Mucosa of descending colon (tissue), 3 donors: ENCODE measurements at regions not wholly inside any gene's neighbourhood (a gene's known extent, or its start where the extent isn't known, plus 50 kb on each side); places are given as distances from the start of the nearest gene placed in this dataset.

Experiments used
- ATAC-seq: fragments of 200-7000 bp; cut with Tn5 transposase; one replicate; pipeline ENCODE4 v1.9.1; 2020; ENCODE audit warnings: mild to moderate bottlenecking, moderate library complexity
- DNase-seq, 3 donors: peaks; one replicate each; pipeline ENCODE4 v3.0.0-alpha.2; 2020
- H3K36me3 ChIP-seq: fragments of 200-600 bp; one replicate; pipeline ENCODE4 v1.8.0; 2021; ENCODE audit warnings: low read depth, mild to moderate bottlenecking
- H3K4me1 ChIP-seq: fragments of 200-600 bp; one replicate; pipeline ENCODE4 v1.8.0; 2021; ENCODE audit warnings: low read depth, mild to moderate bottlenecking
- H3K4me3 ChIP-seq: fragments of 200-600 bp; one replicate; pipeline ENCODE4 v1.8.0; 2021; ENCODE audit warnings: mild to moderate bottlenecking
- H3K9me3 ChIP-seq: fragments of 200-600 bp; one replicate; pipeline ENCODE4 v1.8.0; 2021; ENCODE audit warnings: mild to moderate bottlenecking
- intact Hi-C, 2 donors: fragments of 100-400 bp; cut with DNase I in 1 of 2; cut with micrococcal nuclease in 1 of 2; formaldehyde crosslinking; loops; one replicate each; pipeline versions ENCODE4 v1.11.0 to v1.11.1; 2022; cut with DNase I, micrococcal nuclease
- TF ChIP-seq, protein P1 (sequence below): fragments of 200-600 bp; IDR thresholded peaks from one replicate; pipeline ENCODE4 v1.8.0; 2022; ENCODE audit warnings: antibody characterized with exemption, mild to moderate bottlenecking
- donor health status: DM: no; HTN: no; CAD: no; lungs with moderate emphysema.
- donor health status: DM: no; HTN: no; CAD: no.
- donor health status: DM: no; HTN: yes; CAD: no.

DNA sequence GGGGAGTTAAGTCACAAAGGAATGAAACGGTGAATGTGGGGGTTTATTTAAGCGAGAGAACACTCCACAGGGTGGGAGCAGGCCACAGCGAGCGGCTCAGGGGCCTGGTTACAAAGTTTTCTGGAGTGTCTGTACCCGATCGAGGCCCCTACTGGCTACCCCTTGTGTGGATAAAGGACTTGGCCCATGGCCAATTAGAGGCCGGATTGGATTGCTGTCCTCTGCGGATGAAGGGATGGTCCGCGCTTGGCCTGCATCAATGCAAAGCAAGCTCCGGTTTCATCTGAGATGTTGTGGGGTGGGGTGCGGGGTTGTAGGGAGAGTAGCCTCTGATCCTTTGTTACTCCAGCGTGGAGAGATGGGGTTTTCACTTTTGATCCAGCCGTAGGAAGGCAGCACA, 1574.5 kb upstream of the TENM3 start:
- no peak overlapping the region for H3K4me3 ChIP-seq
- no peak for DNase-seq
- intact Hi-C loops: no loop called here

DNA sequence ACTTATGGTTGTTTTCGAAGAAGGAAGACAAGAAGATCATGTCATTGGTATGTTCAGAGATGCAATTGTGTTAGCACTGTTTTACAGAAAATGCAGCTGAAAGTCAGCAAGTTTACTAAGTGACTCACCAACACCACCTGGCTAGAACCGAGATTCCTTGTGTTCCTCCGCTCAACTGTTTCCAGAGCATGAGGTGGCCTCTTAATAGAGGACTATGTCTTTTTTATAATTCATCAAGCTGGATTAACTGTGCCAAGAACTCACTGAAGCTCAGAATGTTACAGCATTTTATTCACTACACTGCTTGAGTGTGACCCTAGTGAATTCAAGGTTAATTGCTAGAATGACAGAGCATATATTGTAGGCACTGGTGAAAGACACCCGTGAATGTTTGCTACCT, 1573.5 kb upstream of the TENM3 start:
- Histone ChIP-seq H3K9me3 (no peaks in the 10 kb centered on the region), H3K4me3 (no peak overlapping the region), H3K4me1 (no peaks in the 10 kb centered on the region), H3K36me3 (no peaks in the 10 kb centered on the region)
- TF ChIP-seq, protein P1, sequence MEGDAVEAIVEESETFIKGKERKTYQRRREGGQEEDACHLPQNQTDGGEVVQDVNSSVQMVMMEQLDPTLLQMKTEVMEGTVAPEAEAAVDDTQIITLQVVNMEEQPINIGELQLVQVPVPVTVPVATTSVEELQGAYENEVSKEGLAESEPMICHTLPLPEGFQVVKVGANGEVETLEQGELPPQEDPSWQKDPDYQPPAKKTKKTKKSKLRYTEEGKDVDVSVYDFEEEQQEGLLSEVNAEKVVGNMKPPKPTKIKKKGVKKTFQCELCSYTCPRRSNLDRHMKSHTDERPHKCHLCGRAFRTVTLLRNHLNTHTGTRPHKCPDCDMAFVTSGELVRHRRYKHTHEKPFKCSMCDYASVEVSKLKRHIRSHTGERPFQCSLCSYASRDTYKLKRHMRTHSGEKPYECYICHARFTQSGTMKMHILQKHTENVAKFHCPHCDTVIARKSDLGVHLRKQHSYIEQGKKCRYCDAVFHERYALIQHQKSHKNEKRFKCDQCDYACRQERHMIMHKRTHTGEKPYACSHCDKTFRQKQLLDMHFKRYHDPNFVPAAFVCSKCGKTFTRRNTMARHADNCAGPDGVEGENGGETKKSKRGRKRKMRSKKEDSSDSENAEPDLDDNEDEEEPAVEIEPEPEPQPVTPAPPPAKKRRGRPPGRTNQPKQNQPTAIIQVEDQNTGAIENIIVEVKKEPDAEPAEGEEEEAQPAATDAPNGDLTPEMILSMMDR: no peak
- ATAC-seq: no peak
- DNase-seq: no peak
- intact Hi-C loops: no loop called here

More for the DNA sequence above, 1574.5 kb upstream of the TENM3 start:
- TF ChIP-seq, protein P1: no peak
- Histone ChIP-seq H3K36me3 (no peaks in the 10 kb centered on the region), H3K4me1 (no peaks in the 10 kb centered on the region), H3K9me3 (no peaks in the 10 kb centered on the region)
- ATAC-seq: no peak

DNA sequence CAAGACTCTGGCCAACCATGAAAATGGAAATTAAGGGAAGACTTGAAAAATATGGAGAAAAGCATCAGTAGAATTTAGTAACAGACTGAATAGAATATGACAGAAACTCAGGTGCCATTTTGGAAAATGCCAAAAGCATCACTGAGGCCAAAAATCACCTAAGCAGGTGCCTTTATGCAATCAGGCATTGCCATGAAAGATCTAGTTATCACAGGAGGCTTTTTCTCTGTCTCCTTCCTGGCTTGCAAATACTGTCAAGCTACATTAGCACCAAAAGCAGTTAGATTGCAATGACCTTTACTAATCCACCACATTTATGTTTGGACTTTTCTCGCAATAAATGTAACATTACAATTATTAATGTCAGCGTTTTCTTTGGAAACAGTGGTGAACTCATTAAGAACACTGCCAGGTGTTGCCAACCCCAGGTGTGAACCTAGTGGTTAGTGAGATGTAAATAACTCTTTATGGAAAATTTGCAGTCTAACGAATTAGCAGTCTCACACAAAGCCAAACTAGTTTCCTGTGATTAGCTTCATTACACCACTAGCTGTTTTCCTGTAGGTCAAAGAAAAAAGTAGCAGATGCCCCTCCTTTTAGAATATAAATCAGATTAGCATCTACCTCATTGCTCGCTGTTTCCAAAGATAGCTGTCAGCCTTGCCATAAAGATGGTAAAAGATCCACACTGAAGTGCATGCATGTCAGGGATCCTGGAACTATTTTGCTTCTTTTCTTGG, 1568.4 kb upstream of the TENM3 start:
- DNase-seq (no peak), ATAC-seq (no peak)
- intact Hi-C loops: no loop called here
- Histone ChIP-seq H3K9me3 (no peaks in the 10 kb centered on the region), H3K4me3 (no peak overlapping the region), H3K4me1 (no peaks in the 10 kb centered on the region), H3K36me3 (no peaks in the 10 kb centered on the region)
- TF ChIP-seq, protein P1: no peak

DNA sequence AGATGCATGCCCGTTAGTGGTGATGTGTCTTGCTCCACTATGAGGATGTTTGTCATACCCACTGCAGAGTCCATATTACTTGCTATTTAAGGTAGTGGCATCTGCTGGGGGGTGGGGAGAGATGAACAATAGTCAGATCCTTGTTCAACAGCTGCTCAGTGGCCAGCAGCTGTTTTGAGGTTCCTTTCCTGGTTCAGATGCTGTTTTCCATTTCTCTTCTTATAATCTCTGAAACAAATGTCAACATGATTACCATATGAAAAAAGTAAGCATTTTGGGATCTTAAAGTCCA, 1567.9 kb upstream of the TENM3 start:
- H3K36me3 ChIP-seq: no peaks in the 10 kb centered on the region
- intact Hi-C loops: no loop called here
- no peak for ATAC-seq
- no peak for DNase-seq
- H3K4me3 ChIP-seq: no peak overlapping the region
- H3K4me1 ChIP-seq: no peaks in the 10 kb centered on the region
- TF ChIP-seq, protein P1: no peak
- H3K9me3 ChIP-seq: no peaks in the 10 kb centered on the region

DNA sequence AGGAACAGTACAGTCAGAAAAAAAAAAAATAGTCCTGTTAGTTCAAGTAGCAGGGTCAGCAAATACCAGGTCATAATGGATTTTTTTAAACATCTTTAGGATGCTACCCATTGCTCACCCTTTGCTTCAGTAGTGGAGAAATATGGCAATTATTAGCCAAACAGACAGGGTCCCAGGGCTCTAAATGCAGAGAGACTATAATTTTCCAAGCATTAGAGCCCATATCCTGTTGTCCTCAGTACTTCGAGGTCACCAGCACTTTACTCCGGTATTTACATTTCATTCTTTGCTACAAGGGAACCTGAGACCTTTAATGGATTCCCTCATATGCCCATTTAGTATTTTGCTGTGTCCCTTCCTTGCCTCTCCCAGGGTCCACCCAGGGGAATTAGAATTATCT, 1562.9 kb upstream of the TENM3 start:
- DNase-seq (no peak), ATAC-seq (no peak)
- Histone ChIP-seq H3K4me3 (no peak overlapping the region), H3K4me1 (no peaks in the 10 kb centered on the region), H3K36me3 (no peaks in the 10 kb centered on the region), H3K9me3 (no peaks in the 10 kb centered on the region)
- intact Hi-C loops: no loop called here
- TF ChIP-seq, protein P1: no peak

DNA sequence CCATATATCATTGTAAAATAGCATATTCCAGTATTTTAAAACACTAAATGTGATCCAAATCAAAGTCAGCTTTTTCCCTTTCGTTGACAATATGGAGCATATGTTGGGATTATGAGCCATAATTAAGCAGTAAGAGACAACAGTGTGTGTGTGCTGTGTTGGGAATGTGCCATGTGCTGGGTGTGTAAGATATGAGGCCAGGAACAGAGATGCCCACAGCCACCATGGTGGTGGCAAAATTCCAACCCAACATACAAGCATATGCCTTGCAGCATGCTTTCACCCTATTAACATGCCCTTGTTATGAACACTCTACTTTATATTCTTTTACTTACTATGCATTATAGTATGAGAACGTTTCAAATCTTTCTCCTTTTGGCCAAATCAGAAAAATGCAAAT, 1560.4 kb upstream of the TENM3 start:
- H3K9me3 ChIP-seq: no peaks in the 10 kb centered on the region
- no peaks in the 10 kb centered on the region for H3K4me1 ChIP-seq
- no peaks in the 10 kb centered on the region for H3K36me3 ChIP-seq
- TF ChIP-seq, protein P1: no peak
- intact Hi-C loops: no loop called here
- ATAC-seq (no peak), DNase-seq (no peak)
- no peak overlapping the region for H3K4me3 ChIP-seq
